HG03571 (cell line): ENCODE measurements at regions not wholly inside any gene's neighbourhood (a gene's known extent, or its start where the extent isn't known, plus 50 kb on each side); places are given as distances from the start of the nearest gene placed in this dataset.

Source experiments
- ATAC-seq: cut with Tn5 transposase; IDR thresholded peaks from one replicate; pipeline ENCODE4 v1.9.1; 2021; ENCODE audit not compliant: unreplicated experiment

DNA sequence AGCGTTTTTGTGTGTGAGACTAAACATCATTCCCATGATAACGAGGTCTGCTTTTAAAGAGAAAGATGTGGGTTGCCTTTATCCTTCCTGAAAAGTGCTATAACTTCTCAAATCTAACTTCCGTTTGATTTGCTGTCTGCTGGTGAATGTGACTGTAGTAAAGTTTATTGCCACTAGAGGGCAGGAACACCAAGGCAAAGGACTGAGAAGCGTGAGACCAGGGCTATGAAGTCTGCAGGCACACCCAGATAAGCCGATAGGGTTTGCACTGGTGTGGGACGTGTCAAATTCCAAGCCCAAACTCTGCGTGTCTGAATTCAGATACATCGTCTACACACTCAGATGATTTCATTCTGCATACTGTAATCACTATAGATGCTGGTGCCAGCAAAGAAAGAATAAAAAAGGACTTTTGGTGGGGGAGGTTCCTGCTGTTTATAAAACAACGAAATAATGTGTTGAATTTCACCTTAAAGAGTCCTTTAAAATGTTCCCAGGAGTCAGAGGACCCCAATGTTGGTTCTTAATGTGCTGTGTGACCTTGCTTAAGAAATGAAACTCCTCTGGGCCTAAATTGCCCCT, 87.2 kb downstream of the PTTG1 start:
- ATAC-seq: peak; percentile 68

DNA sequence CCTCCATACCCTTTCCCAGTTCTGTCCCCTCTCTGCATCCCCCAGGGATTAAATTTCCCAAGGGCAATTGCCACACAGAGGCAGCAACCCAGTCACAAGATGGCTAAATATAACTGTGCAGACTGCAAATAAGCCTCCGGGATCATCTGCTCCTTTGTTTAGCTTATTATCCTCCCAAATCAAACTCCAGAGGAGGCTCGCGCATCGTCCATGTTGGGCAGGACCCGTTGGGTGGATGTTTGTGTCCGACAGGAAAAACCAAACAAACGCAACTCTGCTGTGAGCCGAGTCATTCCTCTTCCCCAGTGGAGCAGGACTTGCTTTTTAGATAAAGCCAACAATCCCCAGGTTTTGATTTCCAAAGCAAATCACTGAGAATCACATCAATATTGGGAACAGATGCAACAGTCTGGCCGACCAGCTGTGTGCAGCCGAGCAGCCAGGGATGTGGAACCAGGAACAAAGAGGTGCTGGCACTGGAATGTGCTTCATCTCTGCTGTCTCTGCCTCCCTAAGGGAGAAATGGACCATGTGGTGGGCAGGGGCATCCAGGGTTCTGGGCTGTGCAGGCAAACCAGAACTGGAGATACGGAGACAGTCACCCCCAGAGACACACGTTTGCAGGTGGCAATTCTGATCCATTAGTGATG, 89.8 kb downstream of the PTTG1 start:
- ATAC-seq: no peak
